ENCODE measurements at regions not wholly inside any gene's neighbourhood (a gene's known extent, or its start where the extent isn't known, plus 50 kb on each side); places are given as distances from the start of the nearest gene placed in this dataset.

- Histone ChIP-seq H3K4me3 (no peak overlapping the region), H3K4me1 (no peaks in the 10 kb centered on the region), H3K27ac (no peak overlapping the region), H3K27me3 (ENCODE audit: insufficient read depth in 3 of 3, low read length in 2 of 3) (no peaks in the 10 kb centered on the region), H3K9me3 (no peaks in the 10 kb centered on the region), H3K36me3 (ENCODE audit: insufficient read depth in 1 of 2, low read depth in 1 of 2) (no peaks in the 10 kb centered on the region)
- TF ChIP-seq CTCF (IDR thresholded peaks at IDR 0.05): no peak
- DNase-seq (no peak), ATAC-seq (no peak)
- WGBS, 3 donors: 83 to 87% (median 85%) methylated on average over 4 of the region's 4 CpGs
- intact Hi-C loops (cut with DNase I): no loop called here
Observed at GRCh38 chr13:85626603-85627002, 172.6 kb downstream of the SLITRK6 start.

GRCh38 chr13:85619321-85619720 lies 179.9 kb downstream of the SLITRK6 start:
- Histone ChIP-seq H3K27me3 (ENCODE audit: insufficient read depth in 3 of 3, low read length in 2 of 3) (no peaks in the 10 kb centered on the region), H3K27ac (no peak overlapping the region), H3K9me3 (no peaks in the 10 kb centered on the region), H3K4me3 (no peak overlapping the region), H3K36me3 (ENCODE audit: insufficient read depth in 1 of 2, low read depth in 1 of 2) (no peaks in the 10 kb centered on the region), H3K4me1 (no peaks in the 10 kb centered on the region)
- ATAC-seq: no peak
- WGBS, 3 donors: 78 to 82% (median 79%) methylated on average over 2 of the region's 2 CpGs
- intact Hi-C loops (cut with DNase I): no loop called here
- DNase-seq: no peak
- no peak for TF ChIP-seq CTCF (IDR thresholded peaks at IDR 0.05)

- H3K27me3 ChIP-seq (ENCODE audit: insufficient read depth in 3 of 3, low read length in 2 of 3): no peaks in the 10 kb centered on the region
- intact Hi-C loops (cut with DNase I): no loop called here
- no peaks in the 10 kb centered on the region for H3K36me3 ChIP-seq (ENCODE audit: insufficient read depth in 1 of 2, low read depth in 1 of 2)
- no peak for DNase-seq
- H3K27ac ChIP-seq: no peak overlapping the region
- no peaks in the 10 kb centered on the region for H3K4me1 ChIP-seq
- no peaks in the 10 kb centered on the region for H3K9me3 ChIP-seq
- 49 to 56% (median 54%) methylated on average over 5 of the region's 5 CpGs for WGBS, 3 donors
- TF ChIP-seq CTCF (IDR thresholded peaks at IDR 0.05): no peak
- no peak overlapping the region for H3K4me3 ChIP-seq
- no peak for ATAC-seq
Observed at GRCh38 chr13:85618521-85618920, 180.7 kb downstream of the SLITRK6 start.

- no peak for ATAC-seq
- H3K36me3 ChIP-seq (ENCODE audit: insufficient read depth in 1 of 2, low read depth in 1 of 2): no peaks in the 10 kb centered on the region
Observed at GRCh38 chr13:85616275-85616674, 182.9 kb downstream of the SLITRK6 start.

More at GRCh38 chr13:85616275-85616674, 182.9 kb downstream of the SLITRK6 start:
- Histone ChIP-seq H3K27ac (no peak overlapping the region), H3K27me3 (ENCODE audit: insufficient read depth in 3 of 3, low read length in 2 of 3) (no peaks in the 10 kb centered on the region), H3K4me1 (no peaks in the 10 kb centered on the region), H3K4me3 (no peak overlapping the region), H3K9me3 (no peaks in the 10 kb centered on the region)
- no peak for TF ChIP-seq CTCF (IDR thresholded peaks at IDR 0.05)
- WGBS, 3 donors: 89 to 93% (median 92%) methylated on average over 2 of the region's 2 CpGs
- no peak for DNase-seq
- intact Hi-C loops (cut with DNase I): no loop called here
